UCSD-AML1 (cell line): ENCODE measurements at regions not wholly inside any gene's neighbourhood (a gene's known extent, or its start where the extent isn't known, plus 50 kb on each side); places are given as distances from the start of the nearest gene placed in this dataset.

Source experiments
- DNase-seq: peaks from one replicate; lab custom pipeline; 2025; ENCODE audit not compliant: unreplicated experiment; lab: John Stamatoyannopoulos, UW

DNA sequence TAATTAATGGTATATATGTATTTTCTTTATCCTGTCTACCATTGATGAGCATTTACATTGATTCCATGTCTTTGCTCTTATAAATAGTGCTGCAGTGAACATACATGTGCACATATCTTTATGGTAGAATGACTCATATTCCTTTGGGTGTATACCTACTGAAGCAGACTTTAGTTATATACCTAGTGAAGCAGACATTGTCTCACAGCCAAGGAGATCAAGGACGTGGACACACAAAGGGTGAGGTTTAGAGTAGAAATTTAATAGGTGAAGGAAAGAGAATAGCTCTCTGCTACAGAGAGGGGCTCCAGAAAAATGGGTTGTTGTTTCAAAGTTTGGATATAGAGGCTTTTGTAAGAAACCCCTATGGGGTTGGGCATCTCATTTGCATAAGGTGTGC, 700.3 kb downstream of the CDH11 start:
- DNase-seq = no peak

DNA sequence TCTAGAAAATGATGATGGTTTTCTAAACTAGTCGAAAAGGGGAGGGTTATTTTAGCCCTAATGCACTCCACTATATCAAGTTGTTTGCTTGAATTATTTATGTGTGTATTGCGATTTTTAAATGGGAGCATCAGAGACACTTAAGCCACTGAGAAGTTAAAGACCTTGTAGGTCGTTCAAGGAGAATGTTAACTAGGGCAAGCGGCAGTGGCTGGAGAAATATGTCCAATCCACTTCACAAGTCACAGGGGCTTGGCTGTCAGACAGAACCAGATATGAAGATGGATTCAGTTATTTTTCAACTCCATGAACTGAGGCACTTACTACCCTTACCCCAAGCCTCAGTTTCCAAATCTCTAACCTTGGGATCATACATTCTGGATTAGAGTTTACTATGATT, 702.0 kb downstream of the CDH11 start:
- DNase-seq = no peak

DNA sequence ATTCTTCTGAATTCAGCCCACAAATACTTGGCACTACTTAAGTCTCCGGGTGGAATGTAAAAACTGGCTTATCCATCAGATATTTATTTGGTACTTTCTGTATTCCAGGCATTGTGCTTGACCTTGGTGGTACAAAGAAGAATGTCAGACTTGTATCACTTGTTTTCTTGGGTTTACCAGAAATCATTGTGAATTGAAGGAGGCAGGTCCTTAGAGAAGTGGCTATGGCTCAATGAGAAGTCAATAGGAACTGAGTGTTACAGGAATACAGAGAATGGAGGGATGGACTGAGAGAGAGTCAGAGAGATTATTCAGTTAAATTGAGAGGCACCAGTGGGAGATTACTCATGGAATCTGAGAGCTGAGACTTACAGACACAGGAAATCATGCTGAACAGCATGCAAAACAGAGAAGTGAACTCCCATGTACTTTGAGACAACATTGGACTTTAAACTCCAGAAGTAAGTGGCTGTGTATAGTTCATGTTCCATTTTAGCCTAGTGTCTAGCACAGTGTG, 704.1 kb downstream of the CDH11 start:
- no peak for DNase-seq

DNA sequence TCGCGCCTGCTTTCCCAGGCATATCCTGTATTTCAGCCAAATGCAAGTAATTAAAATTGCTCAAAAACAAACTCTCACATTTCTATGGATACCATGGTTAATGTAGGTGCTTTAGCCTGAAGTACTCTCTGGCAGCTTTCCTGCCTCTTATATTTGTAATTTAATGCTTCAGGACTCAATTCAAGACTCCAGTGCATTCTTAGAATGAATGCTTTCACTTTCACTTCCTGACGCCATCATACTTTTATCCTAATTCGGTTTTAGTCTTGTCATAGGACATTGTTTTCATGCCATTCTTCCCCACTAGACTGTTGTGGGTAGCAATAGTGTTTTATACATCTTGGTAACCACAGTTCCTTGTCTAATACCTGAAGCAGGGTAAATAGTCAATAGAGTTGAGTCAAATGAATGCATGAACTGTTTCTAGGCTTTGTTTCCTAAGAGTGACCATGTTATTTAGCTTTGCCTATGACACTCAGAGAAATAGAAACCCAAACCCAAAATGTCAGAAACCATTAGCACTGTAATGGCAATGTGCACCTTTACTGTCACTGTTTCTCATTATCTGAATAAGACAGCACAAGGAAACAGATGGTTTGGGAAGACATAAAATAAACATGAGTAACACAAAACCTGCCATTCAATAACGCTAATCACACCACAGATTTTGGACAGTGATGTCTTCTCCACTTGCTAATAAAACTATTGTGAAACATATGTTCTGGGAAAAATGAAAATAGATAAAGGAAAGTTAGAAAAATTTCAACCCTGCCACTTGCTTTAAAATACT, 705.5 kb downstream of the CDH11 start:
- no peak for DNase-seq

DNA sequence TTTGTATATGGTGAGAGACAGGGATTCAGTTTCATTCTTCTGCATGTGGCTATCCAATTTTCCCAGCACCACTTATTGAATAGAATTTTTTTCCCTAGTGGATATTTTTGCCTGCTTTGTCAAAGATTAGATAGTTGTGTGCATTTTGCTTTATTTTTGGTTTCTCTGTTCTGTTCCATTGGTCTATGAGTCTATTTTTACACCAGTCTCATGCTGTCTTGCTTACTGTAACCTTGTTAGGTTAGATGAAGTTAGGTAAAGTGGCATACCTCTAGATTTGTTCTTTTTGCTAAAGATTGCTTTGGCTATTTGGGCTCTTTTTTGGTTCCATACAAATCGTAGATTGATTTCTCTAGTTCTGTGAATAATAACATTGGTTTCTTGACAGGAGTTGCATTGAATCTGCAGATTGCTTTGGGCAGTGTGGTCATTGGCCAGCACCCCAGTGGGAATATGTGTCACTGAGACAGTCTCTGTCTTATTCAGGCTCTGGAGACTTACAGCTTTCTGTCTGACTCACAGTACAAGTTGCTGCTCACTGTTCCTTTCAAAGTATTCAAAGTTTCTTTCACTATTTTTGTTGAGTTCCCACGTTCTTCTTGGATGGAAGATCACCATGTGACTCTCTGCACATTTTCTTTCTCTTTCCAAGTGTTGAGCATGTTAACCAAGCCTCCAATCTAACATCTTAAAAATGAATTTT, 709.1 kb downstream of the CDH11 start:
- no peak for DNase-seq

DNA sequence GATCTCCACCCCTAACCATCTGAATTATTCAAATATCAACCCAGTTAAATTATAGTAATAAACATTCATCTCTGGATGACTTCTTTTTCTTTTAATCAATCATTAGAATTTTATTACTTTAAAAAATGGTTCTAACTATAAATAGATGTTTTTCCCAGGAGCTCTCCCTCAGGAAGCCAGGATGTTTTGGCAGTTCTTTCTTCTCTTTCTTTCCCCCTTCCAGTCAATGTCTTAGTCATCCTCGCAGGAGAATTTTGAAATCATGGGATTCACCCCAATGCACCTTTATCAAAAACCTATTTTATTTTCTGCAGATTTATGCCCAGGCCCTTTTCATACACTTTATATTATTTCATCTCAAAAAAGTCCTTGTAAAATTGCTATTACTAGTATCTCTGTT, 711.6 kb downstream of the CDH11 start:
- DNase-seq = no peak

DNA sequence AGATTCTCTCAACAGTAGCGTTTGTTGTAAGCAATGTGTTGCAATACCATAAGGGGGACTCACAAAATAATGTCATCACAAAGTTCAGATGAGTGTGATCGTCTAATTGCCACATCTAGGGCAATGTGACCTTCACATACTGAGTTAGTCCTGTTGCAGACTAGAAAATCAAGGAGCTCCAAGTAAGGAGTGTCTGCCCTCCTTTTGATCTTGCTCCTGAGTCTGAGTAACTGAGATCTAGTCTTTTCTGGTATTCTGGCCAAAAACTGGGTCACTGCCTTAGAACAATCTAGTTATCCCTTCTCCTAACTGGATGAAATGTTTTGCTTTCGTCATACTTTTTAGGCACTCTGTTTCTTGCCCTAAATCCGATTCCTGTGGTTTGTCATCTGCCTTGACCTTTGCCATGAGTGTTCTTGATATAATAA, 712.1 kb downstream of the CDH11 start:
- DNase-seq = no peak

DNA sequence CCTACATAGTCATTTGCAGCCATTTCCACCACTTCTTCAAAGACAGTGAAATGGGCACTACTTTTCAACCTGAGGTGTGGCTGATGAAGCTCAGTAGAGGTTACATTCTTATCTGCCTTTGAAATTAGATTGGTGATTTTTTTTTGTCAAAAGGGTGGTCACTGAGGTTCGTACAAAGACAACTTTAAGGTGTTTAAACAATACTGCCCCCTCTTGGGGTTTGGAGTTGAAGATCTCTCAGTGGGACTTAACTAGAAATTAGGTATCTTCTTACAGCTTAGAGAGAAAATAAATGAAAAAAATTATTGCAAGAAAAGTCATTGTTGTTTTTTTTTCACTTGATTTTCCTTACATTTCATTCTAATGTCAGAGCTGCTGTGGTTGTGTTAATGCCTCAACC, 713.2 kb downstream of the CDH11 start:
- DNase-seq = no peak

DNA sequence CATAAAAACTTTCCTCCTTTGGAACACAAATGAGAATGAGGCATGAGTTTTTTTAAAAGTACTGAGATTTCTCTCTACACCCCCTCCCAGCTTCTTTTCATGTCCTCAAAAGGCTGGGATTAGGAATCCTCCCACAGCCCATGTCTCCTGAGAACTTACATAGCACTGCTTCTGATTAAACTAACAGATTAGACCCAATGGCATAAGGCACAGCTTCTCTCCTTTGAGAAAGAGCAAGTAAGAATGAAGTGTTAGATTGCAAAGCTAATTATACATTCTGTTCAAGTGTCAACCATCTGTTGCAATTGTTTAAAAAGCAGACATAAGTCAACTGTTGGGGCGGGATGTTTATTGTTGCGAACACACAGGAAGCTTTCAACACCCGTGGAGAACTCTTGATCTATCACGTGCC, 715.1 kb downstream of the CDH11 start:
- no peak for DNase-seq

DNA sequence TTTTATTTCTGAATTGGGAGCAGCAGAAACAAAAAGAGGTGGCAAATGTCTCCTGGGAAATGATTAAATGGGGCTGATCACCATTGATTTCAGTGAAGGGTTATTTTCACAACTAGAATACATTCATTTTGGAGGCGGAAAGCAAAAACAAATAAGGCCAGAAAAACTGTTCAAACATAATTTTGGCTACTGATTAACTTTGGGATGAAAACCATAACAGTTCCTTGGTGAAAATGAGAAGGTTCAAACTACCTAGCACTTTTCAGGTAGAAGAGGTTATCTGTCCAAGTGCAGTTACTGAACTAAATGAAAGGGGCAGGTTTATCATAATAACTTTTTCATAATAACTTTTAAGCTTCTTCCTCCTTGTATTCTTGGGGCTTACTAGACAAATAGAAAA, 718.5 kb downstream of the CDH11 start:
- no peak for DNase-seq

DNA sequence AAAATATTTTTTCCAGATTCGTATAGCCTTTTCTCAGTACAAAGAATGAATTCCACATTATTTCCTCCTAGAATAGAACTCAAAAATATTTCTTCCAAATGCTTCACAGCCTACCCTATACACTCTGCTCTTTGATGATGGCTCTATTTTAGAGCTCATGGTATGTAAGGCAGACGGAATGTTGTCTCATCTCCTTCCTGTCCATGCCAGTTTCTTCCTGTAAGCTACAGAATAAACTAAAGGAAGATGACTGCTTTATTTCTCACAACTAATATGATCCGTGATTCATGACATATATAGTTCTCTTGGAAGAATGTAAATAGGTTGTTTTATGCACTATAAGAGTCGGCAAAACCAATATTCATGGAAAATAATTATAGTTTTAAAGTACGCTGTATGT, 723.1 kb downstream of the CDH11 start:
- no peak for DNase-seq

DNA sequence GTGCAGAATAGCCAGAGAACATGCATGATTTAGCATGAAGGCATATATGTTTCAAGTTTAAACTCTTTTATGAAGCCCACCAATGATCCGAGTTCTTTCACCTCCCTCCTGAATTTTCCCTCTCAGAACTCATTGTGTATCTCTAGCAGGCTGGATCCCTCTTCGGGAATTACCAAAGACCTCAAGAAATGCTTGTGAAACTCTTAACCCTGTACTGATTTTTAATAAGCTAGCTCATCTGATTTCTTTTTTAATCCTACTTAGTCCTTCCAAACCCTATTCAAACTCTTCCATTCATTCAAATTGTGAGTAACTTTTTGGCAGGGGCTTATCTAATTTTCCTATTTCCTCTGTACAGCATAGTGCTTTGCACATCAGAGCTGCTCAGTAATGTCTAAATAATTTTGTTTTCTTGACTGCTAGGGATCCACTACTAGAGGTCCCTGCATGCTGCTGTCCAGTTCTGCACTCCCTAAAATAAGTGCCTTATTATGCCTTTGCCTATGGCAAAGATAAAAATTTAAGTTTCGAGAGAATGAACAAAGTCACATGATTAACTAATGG, 723.8 kb downstream of the CDH11 start:
- no peak for DNase-seq

DNA sequence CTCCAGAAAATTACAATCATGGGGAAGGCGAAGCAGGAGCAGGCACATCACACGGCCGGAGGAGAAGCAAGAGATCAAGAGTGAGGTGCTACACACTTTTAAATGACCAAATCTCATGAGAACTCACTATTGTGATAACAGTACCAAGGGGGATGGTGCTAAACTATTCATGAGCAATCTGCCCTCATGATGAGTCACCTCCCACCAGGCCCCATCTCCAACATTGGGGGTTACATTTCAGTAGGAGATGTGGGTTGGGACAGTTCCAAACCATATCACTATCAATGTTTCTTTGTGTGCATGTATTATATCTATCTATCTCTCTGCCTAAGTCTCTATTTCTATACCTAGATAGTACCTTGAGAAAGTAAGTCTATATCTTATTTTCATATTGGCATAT, 724.8 kb downstream of the CDH11 start:
- no peak for DNase-seq

DNA sequence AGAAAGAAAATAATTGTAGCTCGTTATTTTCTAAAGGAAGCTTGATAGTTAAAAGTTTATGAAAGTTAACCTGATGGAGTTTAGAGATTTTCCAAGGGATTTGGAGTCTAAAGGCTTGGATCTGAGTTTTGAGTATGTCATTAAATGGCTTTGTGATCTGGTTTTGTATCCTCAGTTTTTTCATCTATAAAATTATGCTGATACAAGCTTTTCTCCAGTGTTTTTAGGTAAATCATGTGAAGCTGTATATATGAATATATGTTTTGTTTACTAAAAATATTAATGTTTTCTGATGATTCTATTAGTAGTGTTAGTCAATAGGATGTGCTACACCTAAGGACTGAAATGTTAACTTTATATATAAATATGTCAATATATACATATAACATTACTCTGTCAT, 727.8 kb downstream of the CDH11 start:
- DNase-seq = no peak

DNA sequence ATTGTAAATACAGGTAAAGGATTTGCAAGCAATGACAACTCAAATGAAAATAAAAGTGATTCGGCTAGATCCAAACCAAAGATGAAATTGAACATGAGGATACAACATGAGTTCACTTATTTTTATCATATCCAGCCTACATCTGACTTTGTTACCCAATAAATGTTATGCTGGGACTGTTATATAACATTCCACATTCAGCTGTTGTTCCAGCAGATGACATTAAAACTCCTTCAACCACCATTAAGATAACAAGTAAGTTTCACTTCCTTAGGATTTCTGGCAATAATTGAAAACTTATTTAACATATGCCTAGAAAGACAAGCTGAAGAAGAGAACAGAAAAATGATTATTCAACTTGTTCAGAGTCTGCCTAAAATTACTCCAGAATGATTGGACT, 729.4 kb downstream of the CDH11 start:
- DNase-seq = no peak

DNA sequence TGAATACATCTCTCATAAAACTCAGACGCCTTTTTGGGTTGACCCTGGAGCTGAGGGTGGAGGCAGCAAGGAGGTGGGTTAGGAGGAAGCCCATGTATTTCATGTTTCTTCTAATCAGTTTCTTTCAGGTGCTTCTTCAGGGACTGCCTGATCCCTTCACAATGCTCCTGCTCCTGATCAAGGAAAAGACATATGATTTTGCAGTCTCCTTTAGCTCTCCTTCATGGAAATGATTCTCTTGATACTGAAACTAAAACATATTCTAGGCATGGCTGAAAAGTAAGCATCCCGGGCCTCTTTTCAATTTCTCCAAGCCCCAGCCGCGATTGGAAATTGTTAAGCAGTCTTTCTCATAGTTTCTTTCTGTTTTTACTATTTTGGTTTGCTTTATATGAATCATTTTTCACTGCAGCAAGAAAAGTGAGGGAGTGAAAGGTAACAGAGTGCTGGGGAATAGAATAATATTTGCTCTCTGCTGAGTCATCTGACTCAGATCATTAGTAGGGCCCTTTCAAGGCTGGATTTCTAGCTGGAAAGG, 730.7 kb downstream of the CDH11 start:
- no peak for DNase-seq

DNA sequence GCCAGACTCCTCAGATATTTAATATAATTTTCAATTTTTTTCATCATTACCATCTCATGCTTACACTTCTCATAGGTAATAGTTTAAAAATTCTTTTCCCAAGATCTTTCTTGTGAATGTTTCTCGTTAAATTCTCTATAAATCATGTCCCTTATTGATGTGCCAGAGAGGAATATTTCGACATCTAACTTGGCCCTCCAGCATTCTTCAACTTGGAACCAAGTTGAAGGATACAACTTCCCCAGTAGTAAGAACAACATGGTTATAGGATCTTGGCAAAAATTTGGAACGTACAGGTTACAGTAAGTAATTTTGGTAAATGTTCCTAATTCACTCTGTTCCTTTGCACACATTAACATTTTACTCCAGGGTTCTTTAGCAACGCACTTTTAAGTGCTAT, 731.8 kb downstream of the CDH11 start:
- no peak for DNase-seq

DNA sequence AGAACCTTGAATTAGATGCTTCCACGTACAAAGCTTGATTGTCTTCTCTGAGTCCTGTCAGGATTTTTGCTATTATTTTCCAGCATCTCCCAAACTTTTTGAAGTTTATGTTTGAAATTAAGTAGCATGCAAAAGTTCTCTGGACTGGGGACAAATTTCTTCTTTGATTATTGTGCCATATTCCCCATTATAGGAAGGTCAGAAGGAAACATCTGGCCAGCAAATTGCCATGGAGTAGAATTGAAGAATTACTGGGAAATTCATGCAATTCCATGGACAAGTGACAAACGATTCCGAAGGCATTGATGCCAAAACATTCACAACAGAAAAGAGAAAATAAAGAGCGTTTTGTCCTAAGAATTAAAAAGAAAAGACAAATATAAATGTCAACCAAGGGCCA, 737.2 kb downstream of the CDH11 start:
- DNase-seq = no peak

DNA sequence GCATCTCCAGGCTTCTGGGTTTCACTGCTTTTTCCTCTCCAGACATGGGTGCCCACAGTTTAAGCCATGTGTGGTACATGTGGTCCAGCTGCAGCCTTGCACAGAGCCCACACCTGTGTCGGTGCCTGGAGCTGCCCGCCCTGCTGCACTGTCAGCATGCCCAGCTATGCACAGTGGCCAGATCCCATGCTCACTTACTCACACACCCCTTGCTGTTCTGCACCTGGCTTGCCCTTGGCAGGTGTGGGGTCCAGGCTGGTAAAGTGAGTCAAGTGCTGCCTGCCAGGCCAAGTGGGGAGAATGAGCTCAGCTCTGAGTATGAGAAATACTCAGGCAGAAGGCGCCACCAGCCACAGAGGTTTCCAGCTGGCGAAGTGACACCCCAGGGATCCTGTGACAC, 739.9 kb downstream of the CDH11 start:
- no peak for DNase-seq

DNA sequence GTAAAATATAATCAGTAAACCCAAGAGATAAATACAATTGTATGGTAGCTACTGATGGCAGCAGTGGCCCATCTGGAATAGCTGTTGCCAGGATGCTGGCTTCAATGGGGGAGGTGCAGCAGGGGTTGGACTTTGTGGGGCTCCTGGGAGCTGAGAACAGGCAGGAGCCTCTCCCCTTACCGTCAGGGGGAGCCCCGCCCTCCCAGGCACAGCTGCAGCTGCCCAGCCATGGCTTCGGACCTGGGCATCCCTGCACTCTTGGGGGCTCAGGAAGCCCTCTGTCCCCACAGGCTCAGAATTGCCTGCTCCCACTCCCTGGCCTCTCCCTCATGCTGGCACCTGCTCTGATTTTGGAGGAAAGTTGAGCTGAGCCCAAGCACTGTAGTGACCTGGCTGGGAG, 741.1 kb downstream of the CDH11 start:
- DNase-seq = no peak

DNA sequence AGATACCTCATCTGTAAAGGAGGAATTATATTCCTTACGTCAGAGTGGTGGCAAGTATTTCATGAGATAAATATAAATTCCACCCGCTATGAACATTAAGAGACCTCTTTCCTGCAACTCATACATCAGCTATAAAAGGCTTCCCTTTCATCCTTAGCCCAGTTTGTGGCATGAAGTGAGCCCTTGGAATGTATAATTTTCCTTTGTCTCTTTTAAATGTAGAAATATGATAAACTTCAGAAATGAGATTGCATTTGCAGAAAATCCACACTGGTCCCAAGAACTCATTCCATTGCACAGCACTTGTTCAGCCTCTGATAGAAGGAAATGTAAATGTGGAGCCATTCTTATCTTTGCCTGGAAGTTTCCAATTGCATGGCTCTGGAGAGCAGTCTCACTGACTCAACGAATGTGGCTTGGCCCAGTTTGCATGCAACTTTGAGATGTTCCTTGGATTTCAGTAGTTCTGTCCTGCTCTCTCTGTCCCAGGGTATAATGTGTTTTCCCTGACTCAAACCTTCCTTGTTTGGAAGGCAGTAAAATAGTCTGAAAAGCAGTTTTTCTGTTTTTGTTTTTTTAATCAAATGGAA, 746.4 kb downstream of the CDH11 start:
- DNase-seq = no peak

DNA sequence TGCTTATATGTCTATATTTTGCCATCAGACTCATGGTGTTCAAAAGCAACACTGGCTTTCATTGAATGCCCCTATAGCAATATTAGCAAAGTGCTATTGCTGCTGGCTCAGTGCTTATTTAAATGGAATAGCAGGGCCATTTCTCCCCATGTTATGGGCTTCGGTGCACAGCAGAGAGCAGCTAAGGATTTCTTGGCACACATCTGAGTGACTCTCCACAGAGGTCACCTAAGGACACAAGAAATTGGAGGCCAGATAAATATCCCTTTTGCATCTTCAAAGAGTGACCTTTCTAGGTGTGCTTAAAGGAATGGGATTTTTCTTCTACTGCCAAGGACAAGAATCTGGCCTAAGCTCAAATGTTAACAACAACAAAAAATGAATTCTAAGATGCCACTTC, 751.8 kb downstream of the CDH11 start:
- no peak for DNase-seq
